HepG2 (cell line): ENCODE measurements at regions not wholly inside any gene's neighbourhood (a gene's known extent, or its start where the extent isn't known, plus 50 kb on each side); places are given as distances from the start of the nearest gene placed in this dataset.

Experiments
- ATAC-seq: fragments of 200-7000 bp; cut with Tn5 transposase; 3 replicates; pipeline ENCODE4 v1.9.1; 2020; ENCODE audit warnings: mild to moderate bottlenecking, moderate library complexity
- BruUV-seq: library from RNA; stranded (reverse); fragments of 400-500 nt; replicated peaks from 2 replicates; lab custom pipeline; 2021; lab: Mats Ljungman, UMichigan
- CTCF ChIA-PET: fragments of 300-600 bp; formaldehyde crosslinking; extraction: SDS; loops from one replicate; lab custom pipeline; 2021; ENCODE audit warnings: low total read pairs, inconsistent platforms, low intra/inter-chr PET ratio; lab: Yijun Ruan, JAX
- POLR2A ChIA-PET: fragments of 350-600 bp; sonication (Branson Sonifier 250); formaldehyde crosslinking; loops from one replicate; lab custom pipeline; 2020; ENCODE audit warnings: antibody characterized with exemption, inconsistent platforms; lab: Yijun Ruan, JAX
- DNase-seq: peaks from one replicate; pipeline ENCODE4 v3.0.0-alpha.2; 2015; ENCODE audit warnings: low spot score
- FAIRE-seq: peaks from 3 replicates; lab custom pipeline; 2011; peaks lifted over from hg19 to GRCh38; lab: Jason Lieb, UNC
- H2AFZ ChIP-seq: one replicate; pipeline ENCODE4 v1.6.1; 2011; ENCODE audit warnings: low read length, inconsistent platforms
- H3K27ac ChIP-seq: fragments of 300-600 bp; 3 replicates; pipeline ENCODE4 v1.8.0; 2011; ENCODE audit warnings: mixed run types, mild to moderate bottlenecking, mixed read lengths, low read length, inconsistent platforms; ENCODE audit not compliant: insufficient read depth; ENCODE audit errors: extremely low read length
- H3K27me3 ChIP-seq, 2 experiments: fragments of 200-600 bp in 1 of 2; 2 replicates in 1 of 2; 3 replicates in 1 of 2; pipeline versions ENCODE4 v1.6.0 to v1.8.0; 2011; ENCODE audit warnings: low read length in 2 of 2, mild to moderate bottlenecking in 2 of 2, moderate library complexity in 2 of 2, inconsistent platforms in 1 of 2; ENCODE audit not compliant: insufficient read depth in 2 of 2, control insufficient read depth in 1 of 2
- H3K36me3 ChIP-seq, 2 experiments: fragments of 200-600 bp in 1 of 2; replicated peaks in 1 of 2; 2 replicates in 1 of 2; 3 replicates in 1 of 2; pipeline versions ENCODE4 v1.5.1 to v1.8.0; 2011; ENCODE audit warnings: low read length in 2 of 2, inconsistent platforms in 1 of 2; ENCODE audit not compliant: insufficient read depth in 2 of 2, control insufficient read depth in 1 of 2
- H3K4me1 ChIP-seq: 2 replicates; pipeline ENCODE4 v1.5.1; 2012; ENCODE audit warnings: low read length, inconsistent platforms; ENCODE audit not compliant: insufficient read depth
- H3K4me2 ChIP-seq: 2 replicates; pipeline ENCODE4 v1.6.0; 2011; ENCODE audit warnings: low read depth, low read length, inconsistent platforms
- H3K4me3 ChIP-seq, 3 experiments: fragments of 200-600 bp in 1 of 3; sonication (generic), shearing (Covaris generic) in 1 of 3; replicated peaks in 1 of 3; 2 replicates each; pipeline ENCODE4 v1.5.1; 2011 to 2016; ENCODE audit warnings: low read length in 3 of 3, inconsistent platforms in 2 of 3, low read depth in 2 of 3, mild to moderate bottlenecking in 2 of 3, control low read depth in 1 of 3, mixed read lengths in 1 of 3; ENCODE audit not compliant: insufficient read depth in 1 of 3
- H3K79me2 ChIP-seq: one replicate; pipeline ENCODE4 v1.6.1; 2011; ENCODE audit warnings: low read length, inconsistent platforms; ENCODE audit not compliant: insufficient read depth
- H3K9ac ChIP-seq: 2 replicates; pipeline ENCODE4 v1.6.0; 2011; ENCODE audit warnings: mild to moderate bottlenecking, low read depth, low read length, inconsistent platforms; ENCODE audit not compliant: insufficient read depth
- H3K9me3 ChIP-seq: 2 replicates; pipeline ENCODE4 v1.5.1; 2012; ENCODE audit warnings: mild to moderate bottlenecking, low read length
- H4K20me1 ChIP-seq: 2 replicates; pipeline ENCODE4 v1.6.0; 2011; ENCODE audit warnings: inconsistent platforms, mild to moderate bottlenecking, low read length, moderate library complexity; ENCODE audit not compliant: insufficient read depth
- CHCHD3 ChIP-seq: sonication (generic); formaldehyde crosslinking; IDR thresholded peaks from 2 replicates; pipeline ENCODE4 v1.8.0; 2022; ENCODE audit warnings: mild to moderate bottlenecking, missing genetic modification reagents, moderate library complexity
- HDAC2 ChIP-seq: sonication (generic); formaldehyde crosslinking; IDR thresholded peaks from 2 replicates; pipeline ENCODE4 v1.4.0; 2020; ENCODE audit warnings: missing genetic modification reagents
- HNRNPH1 ChIP-seq: fragments of 200-400 bp; formaldehyde crosslinking; optimal IDR thresholded peaks from 2 replicates; pipeline ENCODE3; 2017; ENCODE audit warnings: mild to moderate bottlenecking, low read depth, low read length
- MNT ChIP-seq: fragments of 450-650 bp; IDR thresholded peaks from 2 replicates; pipeline ENCODE4 v1.6.1; 2016
- NFKB2 ChIP-seq: sonication (generic); formaldehyde crosslinking; IDR thresholded peaks from 2 replicates; pipeline ENCODE4 v1.4.0; 2020; ENCODE audit warnings: missing genetic modification reagents, borderline replicate concordance
- SRSF1 ChIP-seq: fragments of 200-400 bp; formaldehyde crosslinking; optimal IDR thresholded peaks from 2 replicates; pipeline ENCODE3; 2017; ENCODE audit warnings: mild to moderate bottlenecking, low read depth, low read length, moderate library complexity
- THAP8 ChIP-seq: sonication (generic); formaldehyde crosslinking; IDR thresholded peaks from 2 replicates; pipeline ENCODE4 v1.5.1; 2020; ENCODE audit warnings: missing genetic modification reagents, mild to moderate bottlenecking, borderline replicate concordance
- ZFAT ChIP-seq: sonication (generic); formaldehyde crosslinking; conservative IDR thresholded peaks from 2 replicates; pipeline ENCODE4 v1.8.1; 2023; ENCODE audit warnings: missing genetic modification reagents, inconsistent platforms
- ZNF274 ChIP-seq: sonication (generic); formaldehyde crosslinking; IDR thresholded peaks from 2 replicates; pipeline ENCODE4 v1.5.1; 2020; ENCODE audit warnings: mild to moderate bottlenecking, missing genetic modification reagents
- ZNF570 ChIP-seq: sonication (generic); formaldehyde crosslinking; IDR thresholded peaks from 2 replicates; pipeline ENCODE4 v1.4.0; 2020; ENCODE audit warnings: mild to moderate bottlenecking, missing genetic modification reagents, borderline replicate concordance
- ZNF598 ChIP-seq: sonication (generic); formaldehyde crosslinking; IDR thresholded peaks from 2 replicates; pipeline ENCODE4 v1.5.1; 2020; ENCODE audit warnings: mild to moderate bottlenecking, missing genetic modification reagents, borderline replicate concordance
- ZNF616 ChIP-seq: sonication (generic); formaldehyde crosslinking; IDR thresholded peaks from 2 replicates; pipeline ENCODE4 v1.5.0; 2020; ENCODE audit warnings: low read depth, mild to moderate bottlenecking, missing genetic modification reagents
- ZNF761 ChIP-seq: sonication (generic); formaldehyde crosslinking; conservative IDR thresholded peaks from 2 replicates; pipeline ENCODE4 v1.4.0; 2020; ENCODE audit warnings: mild to moderate bottlenecking, missing genetic modification reagents
- WGBS: methylation state at CpG from one replicate; pipeline ENCODE4 v1.1.6; 2017; ENCODE audit warnings: low lambda C conversion rate; 5-methylcytosine and 5-hydroxymethylcytosine counted together
- in situ Hi-C: cut with HindIII; loops from 2 replicates; pipeline ENCODE4 v1.10.0; 2017; ENCODE audit warnings: low pct_unique_long_range_greater_than_20kb; ENCODE audit not compliant: extremely low pct_ligation_motif_present
- intact Hi-C: fragments of 100-400 bp; cut with micrococcal nuclease; formaldehyde crosslinking; loops from one replicate; pipeline ENCODE4 v1.10.0; 2022; ENCODE audit not compliant: unreplicated experiment
- TF ChIP-seq, protein P1 (sequence below): sonication (generic); formaldehyde crosslinking; IDR thresholded peaks from 2 replicates; pipeline ENCODE4 v1.9.0; 2021; ENCODE audit warnings: missing genetic modification reagents, mild to moderate bottlenecking, borderline replicate concordance
- TF ChIP-seq, protein P2 (sequence below): sonication (generic); formaldehyde crosslinking; IDR thresholded peaks from 2 replicates; pipeline ENCODE4 v1.4.0; 2020; ENCODE audit warnings: missing genetic modification reagents, borderline replicate concordance

DNA sequence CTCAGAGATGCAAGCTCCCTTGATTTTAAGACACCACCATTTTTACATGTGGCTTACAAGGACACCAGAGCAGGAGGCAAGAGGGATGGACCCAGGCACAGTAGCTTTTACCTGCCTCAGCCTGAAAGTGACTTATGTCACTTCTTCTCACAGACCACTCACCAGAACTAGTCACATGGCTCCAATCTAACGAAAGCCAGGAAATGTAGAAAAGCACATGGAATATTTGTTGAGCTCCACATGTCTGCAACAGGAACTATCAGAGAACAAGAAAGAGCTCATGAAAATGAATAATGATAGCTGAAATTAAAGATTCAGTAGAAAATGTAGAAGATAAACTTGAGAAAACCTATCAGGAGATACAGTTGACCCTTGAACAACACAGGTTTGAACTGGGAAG, 69.4 kb downstream of the ZNF648 start:
- ChIA-PET CTCF (no interaction called here), POLR2A (no interaction called here)
- TF ChIP-seq MNT, result peak; percentile 99
- no peak for TF ChIP-seq ZNF616 (CRISPR knock-in tag)
- no peak for TF ChIP-seq CHCHD3 (CRISPR knock-in tag)
- no peak for TF ChIP-seq ZNF761 (CRISPR knock-in tag)
- TF ChIP-seq ZFAT (CRISPR knock-in tag), result no peak
- TF ChIP-seq HDAC2 (CRISPR knock-in tag), result no peak
- no peak for TF ChIP-seq HNRNPH1
- no peak for TF ChIP-seq ZNF570 (CRISPR knock-in tag)
- H3K4me3 ChIP-seq, result no peak overlapping the region
- no peak overlapping the region for H3K9ac ChIP-seq
- H3K27ac ChIP-seq, result no peak overlapping the region
- 0% methylated on average over 1 of the region's 1 CpG for WGBS
- FAIRE-seq (no peak), ATAC-seq (no peak), DNase-seq (no peak)
- no peaks in the 10 kb centered on the region for H3K79me2 ChIP-seq
- peaks cover 0 to 12% of the 10 kb centered on the region in 2 experiments; a peak in 2 of 5 replicates for H3K27me3 ChIP-seq
- H2AFZ ChIP-seq, result no peak overlapping the region
- no peaks in the 10 kb centered on the region for H4K20me1 ChIP-seq
- in situ Hi-C loops, result no loop called here
- H3K4me2 ChIP-seq, result no peak overlapping the region
- H3K36me3 ChIP-seq, result no peaks in the 10 kb centered on the region
- intact Hi-C loops, result no loop called here
- H3K4me1 ChIP-seq, result no peaks in the 10 kb centered on the region
- no TSS peak for BruUV-seq
- H3K9me3 ChIP-seq, result no peaks in the 10 kb centered on the region

DNA sequence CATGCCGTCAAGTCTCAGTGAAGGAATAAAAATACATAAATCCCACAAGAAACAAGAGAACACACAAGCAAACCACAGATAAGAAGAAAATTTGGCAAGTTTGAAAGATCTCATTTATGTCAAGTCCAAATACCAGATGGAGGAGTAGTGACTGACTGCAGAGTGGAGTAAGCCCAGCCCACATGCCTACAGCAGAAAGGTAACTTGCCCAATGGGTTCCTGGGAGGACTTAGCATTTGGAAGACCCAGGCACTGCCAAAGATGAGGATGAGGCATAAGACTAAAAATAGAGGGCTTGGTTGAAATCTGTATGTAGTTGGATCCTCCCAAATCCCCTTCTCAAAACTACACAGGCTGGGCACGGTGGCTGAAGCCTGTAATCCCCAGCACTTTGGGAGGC, 70.8 kb downstream of the ZNF648 start:
- Histone ChIP-seq H3K27ac (no peak overlapping the region), H3K9me3 (no peaks in the 10 kb centered on the region), H3K27me3 (peaks cover 1 to 8% of the 10 kb centered on the region in 2 experiments; a peak in 2 of 5 replicates), H3K4me2 (no peak overlapping the region), H3K9ac (no peak overlapping the region), H3K36me3 (no peaks in the 10 kb centered on the region), H3K4me3 (no peak overlapping the region), H3K79me2 (no peaks in the 10 kb centered on the region), H2AFZ (no peak overlapping the region), H3K4me1 (no peaks in the 10 kb centered on the region), H4K20me1 (no peaks in the 10 kb centered on the region)
- in situ Hi-C loops (no loop called here), intact Hi-C loops (no loop called here)
- ATAC-seq (no peak), DNase-seq (no peak), FAIRE-seq (no peak)
- CTCF ChIA-PET, result no interaction called here
- POLR2A ChIA-PET, result no interaction called here
- 3% methylated on average over 2 of the region's 2 CpGs for WGBS
- no TSS peak for BruUV-seq
- TF ChIP-seq ZNF274 (CRISPR knock-in tag) (no peak), THAP8 (no peak), SRSF1 (no peak), NFKB2 (CRISPR knock-in tag) (no peak), ZNF598 (CRISPR knock-in tag) (no peak)
- TF ChIP-seq, protein P1, sequence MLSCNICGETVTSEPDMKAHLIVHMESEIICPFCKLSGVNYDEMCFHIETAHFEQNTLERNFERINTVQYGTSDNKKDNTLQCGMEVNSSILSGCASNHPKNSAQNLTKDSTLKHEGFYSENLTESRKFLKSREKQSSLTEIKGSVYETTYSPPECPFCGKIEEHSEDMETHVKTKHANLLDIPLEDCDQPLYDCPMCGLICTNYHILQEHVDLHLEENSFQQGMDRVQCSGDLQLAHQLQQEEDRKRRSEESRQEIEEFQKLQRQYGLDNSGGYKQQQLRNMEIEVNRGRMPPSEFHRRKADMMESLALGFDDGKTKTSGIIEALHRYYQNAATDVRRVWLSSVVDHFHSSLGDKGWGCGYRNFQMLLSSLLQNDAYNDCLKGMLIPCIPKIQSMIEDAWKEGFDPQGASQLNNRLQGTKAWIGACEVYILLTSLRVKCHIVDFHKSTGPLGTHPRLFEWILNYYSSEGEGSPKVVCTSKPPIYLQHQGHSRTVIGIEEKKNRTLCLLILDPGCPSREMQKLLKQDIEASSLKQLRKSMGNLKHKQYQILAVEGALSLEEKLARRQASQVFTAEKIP (CRISPR knock-in tag), result no peak
- TF ChIP-seq, protein P2, sequence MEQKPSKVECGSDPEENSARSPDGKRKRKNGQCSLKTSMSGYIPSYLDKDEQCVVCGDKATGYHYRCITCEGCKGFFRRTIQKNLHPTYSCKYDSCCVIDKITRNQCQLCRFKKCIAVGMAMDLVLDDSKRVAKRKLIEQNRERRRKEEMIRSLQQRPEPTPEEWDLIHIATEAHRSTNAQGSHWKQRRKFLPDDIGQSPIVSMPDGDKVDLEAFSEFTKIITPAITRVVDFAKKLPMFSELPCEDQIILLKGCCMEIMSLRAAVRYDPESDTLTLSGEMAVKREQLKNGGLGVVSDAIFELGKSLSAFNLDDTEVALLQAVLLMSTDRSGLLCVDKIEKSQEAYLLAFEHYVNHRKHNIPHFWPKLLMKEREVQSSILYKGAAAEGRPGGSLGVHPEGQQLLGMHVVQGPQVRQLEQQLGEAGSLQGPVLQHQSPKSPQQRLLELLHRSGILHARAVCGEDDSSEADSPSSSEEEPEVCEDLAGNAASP, result no peak
